VCaP (cell line): ENCODE measurements at regions not wholly inside any gene's neighbourhood (a gene's known extent, or its start where the extent isn't known, plus 50 kb on each side); places are given as distances from the start of the nearest gene placed in this dataset.
"Not testable (repeated sequence)": the region's sequence is repeated elsewhere in the genome, so short reads cannot be mapped to it uniquely, and the experiment has no call there.

Experiments
- H3K27ac ChIP-seq: fragments of 450-650 bp; 2 replicates; pipeline ENCODE4 v1.5.1; 2017
- TF ChIP-seq, protein P1 (sequence below): fragments of 450-650 bp; conservative IDR thresholded peaks from 2 replicates; pipeline ENCODE4 v1.5.1; 2017; ENCODE audit warnings: mild to moderate bottlenecking, moderate library complexity

DNA sequence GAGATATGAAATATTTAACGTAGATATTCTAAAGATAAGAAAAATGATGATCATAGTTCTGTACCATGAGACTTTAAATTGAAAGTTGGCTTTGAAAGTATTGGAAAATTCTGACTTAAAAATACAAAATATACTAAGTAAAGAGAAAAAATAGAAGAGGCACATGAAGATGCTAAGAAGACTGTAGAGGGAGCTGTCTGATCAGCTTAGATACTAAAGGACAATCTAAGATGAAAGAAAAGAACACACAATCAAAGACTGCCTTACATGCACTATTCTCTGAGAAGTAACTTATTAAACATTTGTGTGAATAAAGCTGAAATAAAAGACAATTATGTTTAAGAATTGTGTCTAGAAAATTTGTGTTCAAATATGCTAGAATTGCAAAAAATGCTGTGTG is 55.1 kb downstream of the RBMXL2 start:
- no peak overlapping the region for H3K27ac ChIP-seq
- TF ChIP-seq, protein P1, sequence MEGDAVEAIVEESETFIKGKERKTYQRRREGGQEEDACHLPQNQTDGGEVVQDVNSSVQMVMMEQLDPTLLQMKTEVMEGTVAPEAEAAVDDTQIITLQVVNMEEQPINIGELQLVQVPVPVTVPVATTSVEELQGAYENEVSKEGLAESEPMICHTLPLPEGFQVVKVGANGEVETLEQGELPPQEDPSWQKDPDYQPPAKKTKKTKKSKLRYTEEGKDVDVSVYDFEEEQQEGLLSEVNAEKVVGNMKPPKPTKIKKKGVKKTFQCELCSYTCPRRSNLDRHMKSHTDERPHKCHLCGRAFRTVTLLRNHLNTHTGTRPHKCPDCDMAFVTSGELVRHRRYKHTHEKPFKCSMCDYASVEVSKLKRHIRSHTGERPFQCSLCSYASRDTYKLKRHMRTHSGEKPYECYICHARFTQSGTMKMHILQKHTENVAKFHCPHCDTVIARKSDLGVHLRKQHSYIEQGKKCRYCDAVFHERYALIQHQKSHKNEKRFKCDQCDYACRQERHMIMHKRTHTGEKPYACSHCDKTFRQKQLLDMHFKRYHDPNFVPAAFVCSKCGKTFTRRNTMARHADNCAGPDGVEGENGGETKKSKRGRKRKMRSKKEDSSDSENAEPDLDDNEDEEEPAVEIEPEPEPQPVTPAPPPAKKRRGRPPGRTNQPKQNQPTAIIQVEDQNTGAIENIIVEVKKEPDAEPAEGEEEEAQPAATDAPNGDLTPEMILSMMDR, result peak; percentile 83

- H3K27ac ChIP-seq, result not testable (repeated sequence)
Measured at GRCh38 chr11:7150104-7150503, 61.3 kb downstream of the RBMXL2 start.

DNA sequence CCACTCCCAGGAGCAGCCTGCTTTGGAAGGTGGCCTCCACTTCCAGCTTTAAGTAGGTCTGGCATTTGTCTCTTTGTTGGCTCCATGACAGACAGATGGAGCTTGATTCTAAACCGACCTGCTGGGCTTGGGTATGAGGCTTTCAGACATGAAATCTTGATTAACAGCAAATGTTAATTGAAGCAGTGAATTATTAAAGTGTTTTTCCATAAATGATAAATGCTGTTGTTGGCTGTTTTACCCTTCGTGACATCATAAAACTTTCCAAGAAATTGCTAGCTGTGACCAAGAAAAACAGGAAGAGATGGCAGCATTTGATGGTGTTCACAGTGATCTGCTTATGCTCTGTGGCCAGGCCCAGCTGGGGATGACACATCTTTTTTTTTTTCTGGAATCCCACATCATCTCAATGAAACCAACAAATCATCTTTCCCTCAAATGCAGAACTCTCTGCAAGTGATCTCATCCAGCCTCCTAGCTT is 66.1 kb downstream of the RBMXL2 start:
- no peak overlapping the region for H3K27ac ChIP-seq
- TF ChIP-seq, protein P1, result no peak

GRCh38 chr11:7160814-7161489 is 72.2 kb downstream of the RBMXL2 start:
- TF ChIP-seq, protein P1, result no peak

DNA sequence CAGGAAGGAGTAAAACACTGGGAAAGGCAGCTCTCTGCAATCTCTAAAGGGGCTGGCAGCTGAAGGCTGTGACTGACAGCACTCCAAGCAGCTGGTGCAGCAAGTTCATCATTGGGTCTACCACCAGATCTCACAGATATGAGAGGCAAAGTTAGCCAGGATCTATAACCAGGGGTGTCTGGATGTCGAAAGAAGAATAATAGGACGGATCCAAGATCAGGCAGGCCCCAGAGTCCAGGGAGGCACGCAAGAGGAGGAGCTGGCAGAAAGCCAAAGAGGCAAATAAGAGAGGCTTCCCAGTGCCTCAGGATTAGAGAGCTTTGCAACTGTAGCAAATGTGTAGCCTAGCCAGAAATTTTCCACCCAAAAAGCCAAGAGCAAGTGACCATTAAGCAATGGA is 77.1 kb downstream of the RBMXL2 start:
- H3K27ac ChIP-seq, result no peak overlapping the region
- TF ChIP-seq, protein P1, result no peak

More at GRCh38 chr11:7160814-7161489, 72.2 kb downstream of the RBMXL2 start:
- no peak overlapping the region for H3K27ac ChIP-seq

DNA sequence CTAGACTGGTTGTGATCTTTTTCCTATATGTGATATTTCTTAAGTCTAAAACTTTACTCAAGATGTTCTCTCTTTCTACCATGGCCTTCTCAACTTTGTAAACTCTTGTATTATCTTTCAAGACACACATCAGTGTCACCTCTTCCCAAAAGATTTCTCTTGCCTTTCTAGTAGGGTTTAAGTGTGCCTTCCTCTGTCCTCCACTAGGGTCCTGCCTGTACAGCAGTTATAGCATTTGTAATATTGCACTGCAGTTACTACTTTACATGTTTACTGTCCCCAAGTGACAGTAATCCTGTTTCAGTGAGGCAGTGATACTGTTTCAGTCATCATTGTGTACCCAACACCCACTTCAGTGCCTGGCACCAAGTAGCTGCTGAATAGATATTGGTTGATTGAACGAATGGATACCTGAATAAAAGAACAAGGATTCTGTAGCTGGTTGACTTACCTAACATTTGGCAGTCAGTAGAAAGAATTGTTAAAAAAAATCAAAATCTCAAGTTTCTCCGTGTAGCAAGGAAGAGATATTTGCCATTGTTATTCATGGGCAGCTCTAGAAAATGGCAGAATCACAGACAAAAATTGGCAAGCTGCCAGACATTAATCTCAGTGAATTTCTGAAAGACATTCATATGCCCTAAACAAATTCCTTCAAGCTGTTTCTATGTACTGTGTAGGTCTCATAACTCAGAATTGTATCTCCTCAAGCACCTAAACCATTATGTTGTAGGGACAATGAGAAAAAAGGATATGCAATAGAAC is 79.4 kb downstream of the RBMXL2 start:
- H3K27ac ChIP-seq, result no peak overlapping the region
- TF ChIP-seq, protein P1, result no peak; the same call in 1 of the 2 replicates

- no peak overlapping the region for H3K27ac ChIP-seq
- TF ChIP-seq, protein P1, result no peak
Measured at GRCh38 chr11:7168741-7168990, 79.9 kb downstream of the RBMXL2 start.

- no peak overlapping the region for H3K27ac ChIP-seq
- TF ChIP-seq, protein P1, result no peak
Measured at GRCh38 chr11:7170431-7170830, 81.3 kb upstream of the SYT9 start.
